DMS114 treated with DMSO at 0.1 percent for 48 hours (cell line): ENCODE measurements at regions not wholly inside any gene's neighbourhood (a gene's known extent, or its start where the extent isn't known, plus 50 kb on each side); places are given as distances from the start of the nearest gene placed in this dataset.
"Not testable (repeated sequence)": the region's sequence is repeated elsewhere in the genome, so short reads cannot be mapped to it uniquely, and the experiment has no call there.

Experiments
- DNase-seq: peaks from one replicate; lab custom pipeline; 2025; ENCODE audit not compliant: unreplicated experiment; lab: John Stamatoyannopoulos, UW

DNA sequence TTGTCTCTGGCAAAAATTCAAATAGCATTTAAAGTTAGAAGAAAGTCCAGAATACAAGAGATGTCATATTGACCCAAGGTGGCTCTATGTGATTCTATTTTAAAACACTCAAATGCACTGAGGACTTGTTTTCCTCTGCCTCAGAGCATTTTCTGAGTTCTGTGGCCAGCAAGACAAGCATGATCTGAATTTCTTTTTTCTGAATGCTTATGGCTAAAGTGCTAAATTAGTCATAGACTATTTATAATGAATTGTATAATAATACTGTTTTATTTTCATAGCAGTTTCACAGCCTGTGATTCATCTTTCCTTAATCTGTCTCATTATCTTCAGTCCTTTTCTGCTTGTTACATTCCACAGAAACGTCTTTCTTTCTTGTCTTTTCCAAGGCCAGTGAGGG lies 63.9 kb upstream of the SEC22B start:
- not testable (repeated sequence) for DNase-seq

DNA sequence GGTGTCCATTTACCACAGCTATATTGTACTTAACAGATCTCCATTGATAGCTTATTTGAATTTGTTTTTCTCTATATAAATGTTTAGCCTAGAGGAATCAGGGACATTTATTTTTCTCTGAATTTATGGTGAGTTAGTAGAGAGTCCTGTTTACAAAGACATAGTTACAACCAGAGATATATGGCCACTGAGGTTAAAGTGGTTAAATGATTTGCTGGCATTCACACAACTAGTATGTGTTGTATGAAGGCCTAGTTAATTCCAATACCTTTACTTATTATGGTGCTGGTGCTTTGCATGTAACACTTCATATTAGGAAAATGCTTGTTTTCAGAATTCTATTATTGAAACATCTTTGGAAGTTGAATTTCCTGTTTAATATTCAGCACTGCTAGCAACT lies 63.0 kb upstream of the SEC22B start:
- DNase-seq, result not testable (repeated sequence)

DNA sequence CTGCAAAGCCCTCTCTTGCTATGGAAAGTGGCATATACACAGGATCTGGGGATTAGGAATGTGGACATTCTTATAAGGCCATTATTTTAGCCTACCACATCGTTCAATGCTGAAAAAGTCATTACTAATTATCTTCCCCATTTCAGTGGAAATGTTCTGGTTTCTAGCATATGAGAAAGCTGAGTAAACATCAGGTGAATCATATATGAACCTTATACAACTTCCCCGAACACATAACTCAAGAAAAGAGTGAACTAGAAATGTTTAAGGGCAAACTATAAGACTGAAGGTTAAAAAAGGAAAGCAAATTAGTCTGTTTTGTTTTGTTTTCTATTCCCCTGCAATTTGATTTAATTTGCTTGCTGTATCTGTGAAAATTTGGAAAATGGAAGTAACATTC lies 62.5 kb upstream of the SEC22B start:
- DNase-seq, result not testable (repeated sequence)

DNA sequence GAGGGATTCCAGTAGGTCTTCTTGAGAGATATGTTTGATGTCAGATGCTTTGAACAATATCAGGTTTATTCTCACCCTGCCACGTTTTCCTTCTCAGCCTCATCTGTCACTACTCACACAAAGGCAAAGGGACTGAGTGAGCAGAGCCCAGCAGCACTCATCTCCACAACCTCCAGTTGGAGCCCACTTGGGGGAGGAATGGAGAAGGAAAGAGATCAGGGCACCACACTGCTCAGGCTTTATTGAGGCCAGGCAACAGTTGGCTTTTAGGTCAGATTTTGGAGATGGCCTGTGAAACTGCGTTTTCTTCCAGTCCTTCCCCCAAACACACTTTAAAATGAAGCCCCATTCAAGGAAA lies 57.3 kb upstream of the SEC22B start:
- DNase-seq, result not testable (repeated sequence)

DNA sequence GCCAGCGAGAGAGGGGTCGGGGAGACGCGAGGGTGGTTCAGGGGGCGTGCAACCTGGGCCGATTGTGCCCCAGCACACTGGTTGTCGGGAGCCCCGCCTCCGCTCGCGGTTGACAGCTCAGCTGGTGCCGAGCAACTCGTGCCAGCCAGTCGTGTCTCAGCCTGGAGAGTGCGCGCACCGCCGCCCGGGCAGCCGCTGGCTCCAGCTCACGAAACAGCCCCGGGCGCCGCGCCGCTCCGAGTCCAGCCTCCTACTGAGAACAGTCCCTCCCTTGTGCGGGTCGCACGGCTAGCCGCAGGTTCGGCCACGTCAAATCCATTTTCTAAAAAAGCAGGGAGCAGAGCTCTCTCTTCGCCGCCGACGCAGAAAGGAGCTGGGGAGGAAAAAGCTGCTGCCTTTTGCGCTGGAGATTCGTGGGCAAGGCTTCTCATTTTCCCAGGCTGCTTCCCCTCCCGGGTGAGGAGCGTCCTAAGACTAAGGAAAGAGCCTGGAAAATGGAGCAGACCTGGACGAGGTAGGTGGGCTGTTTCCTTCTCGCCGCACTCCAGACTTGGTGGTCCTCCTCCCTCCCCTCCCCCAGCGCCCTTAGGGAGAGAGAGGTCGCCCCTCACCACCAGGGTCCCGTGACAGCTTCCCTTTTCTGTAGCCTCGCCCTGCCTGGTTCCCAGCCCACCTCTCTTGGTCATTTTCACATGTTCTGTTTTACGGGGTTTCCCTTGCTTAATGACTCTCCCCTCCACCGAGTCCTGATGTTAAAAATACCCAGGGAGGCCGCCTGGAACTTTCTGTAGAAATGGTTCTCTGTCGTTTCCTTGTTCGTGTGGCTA lies 56.7 kb upstream of the SEC22B start:
- not testable (repeated sequence) for DNase-seq

DNA sequence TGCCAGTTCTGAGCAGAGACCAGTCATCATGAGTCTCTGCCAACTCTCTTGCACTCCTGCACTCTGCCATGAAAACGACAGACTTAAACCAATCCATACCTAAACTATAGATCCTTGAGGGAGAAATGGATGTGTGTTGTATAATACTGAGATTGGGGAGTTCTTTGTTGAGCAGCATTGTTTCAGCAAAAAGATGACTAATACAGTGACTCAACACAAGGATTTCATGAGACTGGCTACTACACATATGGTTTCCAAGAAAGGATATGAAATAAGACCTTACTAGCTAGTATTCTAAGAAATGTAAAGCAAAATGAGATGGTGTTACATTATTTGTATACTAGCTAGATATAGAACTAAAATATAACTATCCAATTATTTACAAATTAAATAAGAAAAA lies 53.5 kb upstream of the SEC22B start:
- DNase-seq, result not testable (repeated sequence)
